ENCODE measurements at regions not wholly inside any gene's neighbourhood (a gene's known extent, or its start where the extent isn't known, plus 50 kb on each side); places are given as distances from the start of the nearest gene placed in this dataset.
A peak's percentile ranks its signal among the peaks of the same experiment; 100 is the strongest.

DNA sequence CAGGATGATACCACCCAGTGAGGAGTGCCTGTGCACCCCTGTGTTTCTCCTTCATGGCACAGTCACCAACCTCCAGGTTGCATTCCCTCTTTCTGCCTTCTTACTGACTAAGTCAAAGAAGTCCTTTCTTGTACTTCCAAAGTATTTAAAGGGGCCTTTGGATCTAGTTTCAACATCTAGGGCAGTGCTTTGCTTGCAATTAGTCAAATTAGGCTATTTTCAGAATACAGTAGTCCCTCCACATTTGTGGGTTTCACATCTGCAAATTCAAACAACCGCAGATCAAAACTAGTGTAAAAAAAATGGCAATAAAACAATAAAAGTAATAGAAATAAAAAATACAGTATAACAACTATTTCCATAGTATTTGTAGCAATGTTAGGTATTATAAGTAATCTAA is 333.9 kb upstream of the SEMA6A start (continued):
- TF ChIP-seq, protein P1, sequence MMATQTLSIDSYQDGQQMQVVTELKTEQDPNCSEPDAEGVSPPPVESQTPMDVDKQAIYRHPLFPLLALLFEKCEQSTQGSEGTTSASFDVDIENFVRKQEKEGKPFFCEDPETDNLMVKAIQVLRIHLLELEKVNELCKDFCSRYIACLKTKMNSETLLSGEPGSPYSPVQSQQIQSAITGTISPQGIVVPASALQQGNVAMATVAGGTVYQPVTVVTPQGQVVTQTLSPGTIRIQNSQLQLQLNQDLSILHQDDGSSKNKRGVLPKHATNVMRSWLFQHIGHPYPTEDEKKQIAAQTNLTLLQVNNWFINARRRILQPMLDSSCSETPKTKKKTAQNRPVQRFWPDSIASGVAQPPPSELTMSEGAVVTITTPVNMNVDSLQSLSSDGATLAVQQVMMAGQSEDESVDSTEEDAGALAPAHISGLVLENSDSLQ (IDR thresholded peaks at IDR 0.05) = no peak
- TF ChIP-seq ZSCAN29 (IDR thresholded peaks at IDR 0.05) = no peak
- peak; percentile 76; the same call in 1 of the 2 replicates for TF ChIP-seq SPI1 (IDR thresholded peaks at IDR 0.05; ENCODE audit: borderline replicate concordance, insufficient read depth, low read depth, low read length)
- TF ChIP-seq BRCA1 (IDR thresholded peaks at IDR 0.05; ENCODE audit: low read depth, low read length) = no peak
- no peak for TF ChIP-seq HCFC1 (IDR thresholded peaks at IDR 0.05; ENCODE audit: low read length)
- TF ChIP-seq IKZF1 (conservative IDR thresholded peaks at IDR 0.05) = peak; percentile 51; the same call in 1 of the 2 replicates
- TF ChIP-seq CHD4 (IDR thresholded peaks at IDR 0.05) = no peak
- peak; percentile 41 to 60; a peak in 2 of 4 replicates for TF ChIP-seq EP300 (IDR thresholded peaks at IDR 0.05; ENCODE audit: borderline replicate concordance in 1 of 2, control insufficient read depth in 1 of 2, low read depth in 2 of 2, low read length in 2 of 2)
- peak; percentile 94 for TF ChIP-seq RUNX3 (IDR thresholded peaks at IDR 0.05; ENCODE audit: low read length)
- TF ChIP-seq SMAD5 (IDR thresholded peaks at IDR 0.05; ENCODE audit: low read depth) = no peak
- TF ChIP-seq, protein P2, sequence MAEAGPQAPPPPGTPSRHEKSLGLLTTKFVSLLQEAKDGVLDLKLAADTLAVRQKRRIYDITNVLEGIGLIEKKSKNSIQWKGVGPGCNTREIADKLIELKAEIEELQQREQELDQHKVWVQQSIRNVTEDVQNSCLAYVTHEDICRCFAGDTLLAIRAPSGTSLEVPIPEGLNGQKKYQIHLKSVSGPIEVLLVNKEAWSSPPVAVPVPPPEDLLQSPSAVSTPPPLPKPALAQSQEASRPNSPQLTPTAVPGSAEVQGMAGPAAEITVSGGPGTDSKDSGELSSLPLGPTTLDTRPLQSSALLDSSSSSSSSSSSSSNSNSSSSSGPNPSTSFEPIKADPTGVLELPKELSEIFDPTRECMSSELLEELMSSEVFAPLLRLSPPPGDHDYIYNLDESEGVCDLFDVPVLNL (IDR thresholded peaks at IDR 0.05; ENCODE audit: low read depth, low read length) = no peak
- no peak for TF ChIP-seq SMC3 (IDR thresholded peaks at IDR 0.05; ENCODE audit: borderline replicate concordance, low read length)
- 0 out of 2 replicates have a peak, but pooled peaks have one; percentile 45 for TF ChIP-seq CBX5 (IDR thresholded peaks at IDR 0.05; ENCODE audit: low read depth)
- peak; percentile 60; the same call in 1 of the 2 replicates for TF ChIP-seq BCL11A (IDR thresholded peaks at IDR 0.05; ENCODE audit: low read depth, low read length)
- TF ChIP-seq IKZF2 (IDR thresholded peaks at IDR 0.05) = peak in 1 of 2 experiments; percentile 69; a peak in 3 of 4 replicates
- peak; percentile 73; the same call in 1 of the 3 replicates for TF ChIP-seq POU2F2 (IDR thresholded peaks at IDR 0.05; ENCODE audit: borderline replicate concordance, low read depth, low read length)
- TF ChIP-seq, protein P3, sequence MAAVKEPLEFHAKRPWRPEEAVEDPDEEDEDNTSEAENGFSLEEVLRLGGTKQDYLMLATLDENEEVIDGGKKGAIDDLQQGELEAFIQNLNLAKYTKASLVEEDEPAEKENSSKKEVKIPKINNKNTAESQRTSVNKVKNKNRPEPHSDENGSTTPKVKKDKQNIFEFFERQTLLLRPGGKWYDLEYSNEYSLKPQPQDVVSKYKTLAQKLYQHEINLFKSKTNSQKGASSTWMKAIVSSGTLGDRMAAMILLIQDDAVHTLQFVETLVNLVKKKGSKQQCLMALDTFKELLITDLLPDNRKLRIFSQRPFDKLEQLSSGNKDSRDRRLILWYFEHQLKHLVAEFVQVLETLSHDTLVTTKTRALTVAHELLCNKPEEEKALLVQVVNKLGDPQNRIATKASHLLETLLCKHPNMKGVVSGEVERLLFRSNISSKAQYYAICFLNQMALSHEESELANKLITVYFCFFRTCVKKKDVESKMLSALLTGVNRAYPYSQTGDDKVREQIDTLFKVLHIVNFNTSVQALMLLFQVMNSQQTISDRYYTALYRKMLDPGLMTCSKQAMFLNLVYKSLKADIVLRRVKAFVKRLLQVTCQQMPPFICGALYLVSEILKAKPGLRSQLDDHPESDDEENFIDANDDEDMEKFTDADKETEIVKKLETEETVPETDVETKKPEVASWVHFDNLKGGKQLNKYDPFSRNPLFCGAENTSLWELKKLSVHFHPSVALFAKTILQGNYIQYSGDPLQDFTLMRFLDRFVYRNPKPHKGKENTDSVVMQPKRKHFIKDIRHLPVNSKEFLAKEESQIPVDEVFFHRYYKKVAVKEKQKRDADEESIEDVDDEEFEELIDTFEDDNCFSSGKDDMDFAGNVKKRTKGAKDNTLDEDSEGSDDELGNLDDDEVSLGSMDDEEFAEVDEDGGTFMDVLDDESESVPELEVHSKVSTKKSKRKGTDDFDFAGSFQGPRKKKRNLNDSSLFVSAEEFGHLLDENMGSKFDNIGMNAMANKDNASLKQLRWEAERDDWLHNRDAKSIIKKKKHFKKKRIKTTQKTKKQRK (IDR thresholded peaks at IDR 0.05; ENCODE audit: low read depth, low read length) = no peak
- peak; percentile 86 for TF ChIP-seq ZNF217 (IDR thresholded peaks at IDR 0.05)
- TF ChIP-seq NR2F1 (conservative IDR thresholded peaks at IDR 0.05) = no peak
- 0 out of 2 replicates have a peak, but pooled peaks have one; percentile 16 for TF ChIP-seq NBN (IDR thresholded peaks at IDR 0.05)
- no peak for TF ChIP-seq SUZ12 (IDR thresholded peaks at IDR 0.05; ENCODE audit: unreplicated experiment)
- TF ChIP-seq MEF2B (IDR thresholded peaks at IDR 0.05; ENCODE audit: partially characterized antibody, poor library complexity, severe bottlenecking) = peak; percentile 86
- TF ChIP-seq YY1 (IDR thresholded peaks at IDR 0.05; ENCODE audit: low read depth, low read length) = no peak

Data from GM12878 (cell line).